ENCODE measurements at regions not wholly inside any gene's neighbourhood (a gene's known extent, or its start where the extent isn't known, plus 50 kb on each side); places are given as distances from the start of the nearest gene placed in this dataset.

- Mint-ChIP-seq H3K4me3 (ENCODE audit: unreplicated experiment) (no peak overlapping the region), H3K4me1 (ENCODE audit: low read depth, unreplicated experiment) (no peaks in the 10 kb centered on the region), H3K27ac (ENCODE audit: unreplicated experiment) (no peak overlapping the region), H3K27me3 (ENCODE audit: insufficient read depth, unreplicated experiment) (no peaks in the 10 kb centered on the region), H3K9me3 (ENCODE audit: unreplicated experiment) (no peaks in the 10 kb centered on the region), H3K36me3 (ENCODE audit: insufficient read depth, unreplicated experiment) (no peaks in the 10 kb centered on the region)
- ChIA-PET CTCF (no interaction called here), POLR2A (no interaction called here)
- intact Hi-C loops (cut with micrococcal nuclease; ENCODE audit: unreplicated experiment), result no loop called here
- no peak for DNase-seq
- Histone ChIP-seq H3K4me3 (ENCODE audit: low read depth, low read length) (no peak overlapping the region), H3K27me3 (replicated peaks; ENCODE audit: control insufficient read depth, insufficient read depth, low read length) (no peaks in the 10 kb centered on the region), H3K4me1 (0 out of 2 replicates have a peak, but pooled peaks cover 6% of the 10 kb centered on the region), H3K36me3 (ENCODE audit: control insufficient read depth, insufficient read depth, low read length) (no peaks in the 10 kb centered on the region), H3K9me3 (no peaks in the 10 kb centered on the region; the same call in 1 of the 2 replicates)
- BruUV-seq (replicated peaks), result no TSS peak
- TF ChIP-seq CTCF (IDR thresholded peaks at IDR 0.05; ENCODE audit: insufficient read depth in 1 of 2, low read depth in 1 of 2, low read length in 1 of 2, severe bottlenecking in 1 of 2, unreplicated experiment in 1 of 2), result no peak
These were observed 620.8 kb downstream of the HTR1A start for GRCh38 chr5:63341442-63341841.

GRCh38 chr5:63323926-63324325 is 638.3 kb downstream of the HTR1A start:
- H3K4me1 Mint-ChIP-seq (ENCODE audit: low read depth, unreplicated experiment), result no peaks in the 10 kb centered on the region
- no peaks in the 10 kb centered on the region for H3K4me1 ChIP-seq
- ChIA-PET CTCF (no interaction called here), POLR2A (no interaction called here)
- H3K27ac Mint-ChIP-seq (ENCODE audit: unreplicated experiment), result no peak overlapping the region
- H3K9me3 ChIP-seq, result no peaks in the 10 kb centered on the region
- no peak for DNase-seq
- intact Hi-C loops (cut with micrococcal nuclease; ENCODE audit: unreplicated experiment), result no loop called here
- H3K36me3 Mint-ChIP-seq (ENCODE audit: insufficient read depth, unreplicated experiment), result no peaks in the 10 kb centered on the region
- H3K9me3 Mint-ChIP-seq (ENCODE audit: unreplicated experiment), result no peaks in the 10 kb centered on the region
- no peaks in the 10 kb centered on the region for H3K27me3 ChIP-seq (replicated peaks; ENCODE audit: control insufficient read depth, insufficient read depth, low read length)
- H3K27me3 Mint-ChIP-seq (ENCODE audit: insufficient read depth, unreplicated experiment), result no peaks in the 10 kb centered on the region
- no peak overlapping the region for H3K4me3 Mint-ChIP-seq (ENCODE audit: unreplicated experiment)
- H3K4me3 ChIP-seq (ENCODE audit: low read depth, low read length), result no peak overlapping the region
- BruUV-seq (replicated peaks), result no TSS peak
- no peak for TF ChIP-seq CTCF (IDR thresholded peaks at IDR 0.05; ENCODE audit: insufficient read depth in 1 of 2, low read depth in 1 of 2, low read length in 1 of 2, severe bottlenecking in 1 of 2, unreplicated experiment in 1 of 2)
- no peaks in the 10 kb centered on the region for H3K36me3 ChIP-seq (ENCODE audit: control insufficient read depth, insufficient read depth, low read length)

- Mint-ChIP-seq H3K27me3 (ENCODE audit: insufficient read depth, unreplicated experiment) (peaks cover 3% of the 10 kb centered on the region), H3K9me3 (ENCODE audit: unreplicated experiment) (peaks cover 11% of the 10 kb centered on the region), H3K27ac (ENCODE audit: unreplicated experiment) (no peak overlapping the region), H3K4me3 (ENCODE audit: unreplicated experiment) (no peak overlapping the region), H3K4me1 (ENCODE audit: low read depth, unreplicated experiment) (no peaks in the 10 kb centered on the region), H3K36me3 (ENCODE audit: insufficient read depth, unreplicated experiment) (no peaks in the 10 kb centered on the region)
- no peaks in the 10 kb centered on the region; the same call in 1 of the 2 replicates for H3K9me3 ChIP-seq
- BruUV-seq (replicated peaks), result no TSS peak
- POLR2A ChIA-PET, result no interaction called here
- TF ChIP-seq CTCF (IDR thresholded peaks at IDR 0.05; ENCODE audit: insufficient read depth in 1 of 2, low read depth in 1 of 2, low read length in 1 of 2, severe bottlenecking in 1 of 2, unreplicated experiment in 1 of 2), result no peak
- CTCF ChIA-PET, result no interaction called here
- no peaks in the 10 kb centered on the region for H3K36me3 ChIP-seq (ENCODE audit: control insufficient read depth, insufficient read depth, low read length)
- no peaks in the 10 kb centered on the region for H3K4me1 ChIP-seq
- no peak for DNase-seq
- no peak overlapping the region for H3K4me3 ChIP-seq (ENCODE audit: low read depth, low read length)
- no peaks in the 10 kb centered on the region for H3K27me3 ChIP-seq (replicated peaks; ENCODE audit: control insufficient read depth, insufficient read depth, low read length)
- intact Hi-C loops (cut with micrococcal nuclease; ENCODE audit: unreplicated experiment), result no loop called here
These were observed 647.7 kb downstream of the HTR1A start for GRCh38 chr5:63314551-63314950.
